Transverse colon (tissue), 4 donors: ENCODE measurements at regions not wholly inside any gene's neighbourhood (a gene's known extent, or its start where the extent isn't known, plus 50 kb on each side); places are given as distances from the start of the nearest gene placed in this dataset.

Experiments used
- DNase-seq: peaks from one replicate; pipeline ENCODE4 v3.0.0-alpha.2; 2019
- H3K27ac ChIP-seq, 4 donors: fragments of 200-600 bp; sonication (generic); 2 replicates each; pipeline ENCODE4 v1.5.1; 2016 to 2018; ENCODE audit warnings: inconsistent platforms in 4 of 4
- H3K27me3 ChIP-seq: fragments of 200-600 bp; sonication (generic); 2 replicates; pipeline ENCODE4 v1.5.1; 2017; ENCODE audit warnings: inconsistent platforms
- H3K36me3 ChIP-seq, 4 donors: fragments of 200-600 bp; sonication (generic); 2 replicates each; pipeline ENCODE4 v1.5.1; 2017 to 2019; ENCODE audit warnings: inconsistent platforms in 4 of 4
- H3K4me1 ChIP-seq, 4 donors: fragments of 200-600 bp; sonication (generic); 2 replicates each; pipeline ENCODE4 v1.5.1; 2017 to 2020; ENCODE audit warnings: inconsistent platforms in 4 of 4
- H3K4me3 ChIP-seq, 4 donors: fragments of 200-600 bp; sonication (generic); 1 replicate in 1 of 4; 2 replicates in 3 of 4; pipeline versions ENCODE4 v1.5.1 to v1.6.1; 2017 to 2019; ENCODE audit warnings: inconsistent platforms in 4 of 4
- H3K9me3 ChIP-seq, 2 donors: fragments of 200-600 bp; sonication (generic); 2 replicates each; pipeline ENCODE4 v1.5.1; 2017 to 2019; ENCODE audit warnings: inconsistent platforms in 2 of 2
- CTCF ChIP-seq, 5 experiments: fragments of 200-600 bp in 3 of 5; fragments of 450-650 bp in 2 of 5; sonication (generic) in 3 of 5; IDR thresholded peaks; 1 replicate in 2 of 5; 2 replicates in 3 of 5; pipeline ENCODE4 v1.5.1; 2016 to 2017; ENCODE audit warnings: antibody characterized with exemption in 5 of 5, inconsistent platforms in 3 of 5, mild to moderate bottlenecking in 2 of 5, moderate library complexity in 1 of 5
- EP300 ChIP-seq: sonication (generic); formaldehyde crosslinking; IDR thresholded peaks from one replicate; pipeline ENCODE4 v1.6.1; 2017; ENCODE audit warnings: antibody characterized with exemption, low read depth
- POLR2A ChIP-seq: fragments of 450-650 bp; IDR thresholded peaks from one replicate; pipeline ENCODE4 v1.6.1; 2016; ENCODE audit warnings: antibody characterized with exemption, mild to moderate bottlenecking, moderate library complexity
- POLR2AphosphoS5 ChIP-seq, 3 donors: sonication (generic); formaldehyde crosslinking; IDR thresholded peaks; one replicate each; pipeline ENCODE4 v1.6.1; 2016; ENCODE audit warnings: antibody characterized with exemption in 3 of 3
- WGBS, 2 donors: methylation state at CpG; one replicate each; pipeline ENCODE4 v1.1.5; 2018; ENCODE audit warnings: low coverage in 1 of 2; 5-methylcytosine and 5-hydroxymethylcytosine counted together
- in situ Hi-C, 4 donors: fragments of 200-750 bp; cut with MboI; loops; one replicate each; pipeline versions ENCODE4 v1.15.0 to v1.15.1; 2017; ENCODE audit warnings: low sequenced_read_pairs in 3 of 4, low pct_ligation_motif_present in 1 of 4, low pct_unique_long_range_greater_than_20kb in 1 of 4
- intact Hi-C: fragments of 100-400 bp; cut with DNase I; formaldehyde crosslinking; loops from one replicate; pipeline ENCODE4 v1.15.1; 2023; ENCODE audit warnings: low total_unique reads

- H3K36me3 ChIP-seq, result no peaks in the 10 kb centered on the region
- no peaks in the 10 kb centered on the region for H3K4me1 ChIP-seq
- no peak overlapping the region for H3K27ac ChIP-seq
- no peak for DNase-seq
- H3K9me3 ChIP-seq, result no peaks in the 10 kb centered on the region
- no peaks in the 10 kb centered on the region for H3K27me3 ChIP-seq
- TF ChIP-seq CTCF (IDR thresholded peaks at IDR 0.05), result no peak
- no peak for TF ChIP-seq EP300
- TF ChIP-seq POLR2A, result no peak
- TF ChIP-seq POLR2AphosphoS5 (IDR thresholded peaks at IDR 0.05), result no peak
- WGBS, 2 donors, result 82 to 87% methylated on average over 2 of the region's 2 CpGs
- intact Hi-C loops (no loop called here), in situ Hi-C loops (no loop called here)
- H3K4me3 ChIP-seq, result no peak overlapping the region
Observed at GRCh38 chr5:119801570-119801969, 172.2 kb downstream of the FAM170A start.

GRCh38 chr5:119808024-119808423 is 178.7 kb downstream of the FAM170A start:
- Histone ChIP-seq H3K9me3 (peaks cover 6 to 14% of the 10 kb centered on the region in 2 donors), H3K4me1 (no peaks in the 10 kb centered on the region), H3K27me3 (no peaks in the 10 kb centered on the region), H3K36me3 (no peaks in the 10 kb centered on the region), H3K27ac (no peak overlapping the region), H3K4me3 (no peak overlapping the region)
- intact Hi-C loops, result no loop called here
- 72 to 82% methylated on average over 2 of the region's 2 CpGs for WGBS, 2 donors
- TF ChIP-seq EP300 (no peak), CTCF (IDR thresholded peaks at IDR 0.05) (no peak), POLR2A (no peak), POLR2AphosphoS5 (IDR thresholded peaks at IDR 0.05) (no peak)
- in situ Hi-C loops, result no loop called here
- no peak for DNase-seq

GRCh38 chr5:119808474-119808873 is 179.1 kb downstream of the FAM170A start:
- H3K36me3 ChIP-seq, result no peaks in the 10 kb centered on the region
- no peaks in the 10 kb centered on the region for H3K4me1 ChIP-seq
- DNase-seq, result no peak
- H3K9me3 ChIP-seq, result peaks cover 6 to 14% of the 10 kb centered on the region in 2 donors
- no peak for TF ChIP-seq CTCF (IDR thresholded peaks at IDR 0.05)
- TF ChIP-seq POLR2A, result no peak
- no peak for TF ChIP-seq EP300
- TF ChIP-seq POLR2AphosphoS5 (IDR thresholded peaks at IDR 0.05), result no peak
- in situ Hi-C loops (no loop called here), intact Hi-C loops (no loop called here)
- WGBS, 2 donors, result 95% methylated on average over 2 of the region's 2 CpGs; no CpG with 5 or more reads in 1 of the 2 donors
- no peak overlapping the region for H3K27ac ChIP-seq
- H3K27me3 ChIP-seq, result no peaks in the 10 kb centered on the region
- H3K4me3 ChIP-seq, result no peak overlapping the region

GRCh38 chr5:119810217-119810616 is 180.9 kb downstream of the FAM170A start:
- intact Hi-C loops, result no loop called here
- Histone ChIP-seq H3K27ac (no peak overlapping the region), H3K4me1 (no peaks in the 10 kb centered on the region), H3K36me3 (no peaks in the 10 kb centered on the region), H3K27me3 (no peaks in the 10 kb centered on the region), H3K9me3 (peaks cover 6 to 14% of the 10 kb centered on the region in 2 donors), H3K4me3 (no peak overlapping the region)
- no peak for DNase-seq
- in situ Hi-C loops, result no loop called here
- TF ChIP-seq POLR2A (no peak), EP300 (no peak)

- 77 to 88% methylated on average over 5 of the region's 5 CpGs for WGBS, 2 donors
- H3K27me3 ChIP-seq, result no peaks in the 10 kb centered on the region
- no peak for DNase-seq
- no peak overlapping the region for H3K27ac ChIP-seq
- H3K36me3 ChIP-seq, result no peaks in the 10 kb centered on the region
- intact Hi-C loops, result no loop called here
- peaks cover 6 to 14% of the 10 kb centered on the region in 2 donors for H3K9me3 ChIP-seq
- no peak for TF ChIP-seq EP300
- no peak for TF ChIP-seq POLR2A
- TF ChIP-seq POLR2AphosphoS5 (IDR thresholded peaks at IDR 0.05), result no peak
- TF ChIP-seq CTCF (IDR thresholded peaks at IDR 0.05), result no peak
- no peaks in the 10 kb centered on the region for H3K4me1 ChIP-seq
- in situ Hi-C loops, result no loop called here
- no peak overlapping the region for H3K4me3 ChIP-seq
Observed at GRCh38 chr5:119811458-119811857, 182.1 kb downstream of the FAM170A start.
